Neural progenitor cell (in vitro differentiated cells): ENCODE measurements at regions not wholly inside any gene's neighbourhood (a gene's known extent, or its start where the extent isn't known, plus 50 kb on each side); places are given as distances from the start of the nearest gene placed in this dataset.

ENCODE experiments used
- DNase-seq: peaks from one replicate; pipeline ENCODE4 v3.0.0-alpha.2; 2016; ENCODE audit warnings: low spot score
- H2AFZ ChIP-seq: fragments of 200-600 bp; sonication (generic); replicated peaks from 2 replicates; pipeline ENCODE4 v1.6.1; 2016; ENCODE audit warnings: antibody characterized with exemption
- H3F3A ChIP-seq: fragments of 200-600 bp; sonication (generic); 2 replicates; pipeline ENCODE4 v1.6.1; 2016; ENCODE audit warnings: antibody characterized with exemption, low read depth
- H3K27ac ChIP-seq: fragments of 200-600 bp; sonication (generic); 2 replicates; pipeline ENCODE4 v1.5.1; 2016; ENCODE audit warnings: mild to moderate bottlenecking
- H3K27me3 ChIP-seq: fragments of 200-600 bp; sonication (generic); 2 replicates; pipeline ENCODE4 v1.6.1; 2016; ENCODE audit warnings: mild to moderate bottlenecking, moderate library complexity
- H3K36me3 ChIP-seq: fragments of 200-600 bp; sonication (generic); 2 replicates; pipeline ENCODE4 v1.5.1; 2016
- H3K4me1 ChIP-seq: fragments of 200-600 bp; sonication (generic); 2 replicates; pipeline ENCODE4 v1.6.1; 2016; ENCODE audit warnings: mixed run types
- H3K4me2 ChIP-seq: fragments of 200-600 bp; sonication (generic); 2 replicates; pipeline ENCODE4 v1.6.1; 2016
- H3K4me3 ChIP-seq: fragments of 200-600 bp; sonication (generic); 2 replicates; pipeline ENCODE4 v1.5.1; 2016
- H3K79me2 ChIP-seq: fragments of 200-600 bp; sonication (generic); 2 replicates; pipeline ENCODE4 v1.6.1; 2016; ENCODE audit warnings: low read depth
- H3K9ac ChIP-seq: fragments of 200-600 bp; sonication (generic); 2 replicates; pipeline ENCODE4 v1.6.1; 2016
- H3K9me3 ChIP-seq: fragments of 200-600 bp; sonication (generic); 2 replicates; pipeline ENCODE4 v1.5.1; 2016; ENCODE audit warnings: low read depth
- H4K20me1 ChIP-seq: fragments of 200-600 bp; sonication (generic); 2 replicates; pipeline ENCODE4 v1.6.1; 2016; ENCODE audit warnings: low read depth
- H3K27ac Mint-ChIP-seq: 3 replicates; pipeline ENCODE4 v1.8.0; 2021; ENCODE audit warnings: mixed read lengths
- H3K27me3 Mint-ChIP-seq: 2 replicates; pipeline ENCODE4 v1.8.0; 2022; ENCODE audit warnings: low read depth, mild to moderate bottlenecking, inconsistent platforms, moderate library complexity, mixed read lengths; ENCODE audit not compliant: insufficient read depth
- H3K36me3 Mint-ChIP-seq: 3 replicates; pipeline ENCODE4 v1.8.0; 2021; ENCODE audit warnings: mixed read lengths
- H3K4me1 Mint-ChIP-seq: 3 replicates; pipeline ENCODE4 v1.8.0; 2021; ENCODE audit warnings: mixed read lengths
- H3K4me3 Mint-ChIP-seq: 3 replicates; pipeline ENCODE4 v1.8.0; 2021; ENCODE audit warnings: mild to moderate bottlenecking, moderate library complexity, mixed read lengths
- H3K9me3 Mint-ChIP-seq: 3 replicates; pipeline ENCODE4 v1.8.0; 2020; ENCODE audit warnings: mixed read lengths
- CTCF ChIP-seq: fragments of 200-600 bp; sonication (generic); IDR thresholded peaks from 2 replicates; pipeline ENCODE4 v1.5.1; 2017; ENCODE audit warnings: antibody characterized with exemption, mild to moderate bottlenecking
- EZH2 ChIP-seq: fragments of 200-600 bp; sonication (generic); IDR thresholded peaks from 2 replicates; pipeline ENCODE4 v1.6.1; 2017; ENCODE audit warnings: antibody characterized with exemption, mild to moderate bottlenecking, moderate library complexity
- EZH2phosphoT487 ChIP-seq: fragments of 200-600 bp; sonication (generic); IDR thresholded peaks from 2 replicates; pipeline ENCODE4 v1.6.1; 2017; ENCODE audit warnings: antibody characterized with exemption

GRCh38 chr15:39132070-39132469 lies 448.8 kb upstream of the THBS1 start:
- Histone ChIP-seq H4K20me1 (no peaks in the 10 kb centered on the region), H3K36me3 (no peaks in the 10 kb centered on the region), H3K27ac (no peak overlapping the region), H3F3A (no peaks in the 10 kb centered on the region), H3K4me2 (no peak overlapping the region), H3K4me3 (no peak overlapping the region), H3K27me3 (no peaks in the 10 kb centered on the region), H3K79me2 (no peaks in the 10 kb centered on the region), H3K9ac (no peak overlapping the region), H3K4me1 (peaks cover 7% of the 10 kb centered on the region), H3K9me3 (no peaks in the 10 kb centered on the region), H2AFZ (no peak overlapping the region)
- H3K27me3 Mint-ChIP-seq: peaks cover 3% of the 10 kb centered on the region
- no peak for TF ChIP-seq EZH2
- no peak for TF ChIP-seq CTCF
- no peak for TF ChIP-seq EZH2phosphoT487
- no peak overlapping the region for H3K4me3 Mint-ChIP-seq
- peaks cover 10% of the 10 kb centered on the region for H3K4me1 Mint-ChIP-seq
- no peak for DNase-seq
- H3K36me3 Mint-ChIP-seq: no peaks in the 10 kb centered on the region
- H3K27ac Mint-ChIP-seq: no peak overlapping the region
- H3K9me3 Mint-ChIP-seq: peaks cover 2% of the 10 kb centered on the region

GRCh38 chr15:39132954-39133600 lies 447.8 kb upstream of the THBS1 start:
- no peaks in the 10 kb centered on the region for H3K36me3 Mint-ChIP-seq
- no peaks in the 10 kb centered on the region for H3K79me2 ChIP-seq
- H3K4me3 Mint-ChIP-seq: no peak overlapping the region
- H3K27me3 Mint-ChIP-seq: peaks cover 3% of the 10 kb centered on the region
- H3K27ac Mint-ChIP-seq: no peak overlapping the region
- no peaks in the 10 kb centered on the region for H4K20me1 ChIP-seq
- H3K4me1 Mint-ChIP-seq: peaks cover 4% of the 10 kb centered on the region
- H3K27ac ChIP-seq: no peak overlapping the region
- H3F3A ChIP-seq: no peaks in the 10 kb centered on the region
- no peak for DNase-seq
- peaks cover 2% of the 10 kb centered on the region for H3K9me3 Mint-ChIP-seq
- H3K4me3 ChIP-seq: no peak overlapping the region
- no peak overlapping the region for H3K9ac ChIP-seq
- no peak overlapping the region for H3K4me2 ChIP-seq
- no peak for TF ChIP-seq CTCF
- TF ChIP-seq EZH2: no peak
- no peak for TF ChIP-seq EZH2phosphoT487
- peaks cover 3% of the 10 kb centered on the region for H3K4me1 ChIP-seq
- no peaks in the 10 kb centered on the region for H3K9me3 ChIP-seq
- H3K27me3 ChIP-seq: no peaks in the 10 kb centered on the region
- H2AFZ ChIP-seq: no peak overlapping the region
- no peaks in the 10 kb centered on the region for H3K36me3 ChIP-seq

- H3K4me1 Mint-ChIP-seq: no peaks in the 10 kb centered on the region
- Histone ChIP-seq H3K9me3 (no peaks in the 10 kb centered on the region), H3K9ac (no peak overlapping the region), H3K4me3 (no peak overlapping the region), H3F3A (no peaks in the 10 kb centered on the region), H2AFZ (no peak overlapping the region), H3K27me3 (no peaks in the 10 kb centered on the region), H3K4me1 (no peaks in the 10 kb centered on the region), H3K27ac (no peak overlapping the region), H4K20me1 (no peaks in the 10 kb centered on the region), H3K36me3 (no peaks in the 10 kb centered on the region), H3K4me2 (no peak overlapping the region), H3K79me2 (no peaks in the 10 kb centered on the region)
- H3K4me3 Mint-ChIP-seq: no peak overlapping the region
- H3K27ac Mint-ChIP-seq: no peak overlapping the region
- H3K36me3 Mint-ChIP-seq: no peaks in the 10 kb centered on the region
- no peaks in the 10 kb centered on the region for H3K27me3 Mint-ChIP-seq
- no peak for DNase-seq
- peaks cover 2% of the 10 kb centered on the region for H3K9me3 Mint-ChIP-seq
- no peak for TF ChIP-seq CTCF
- no peak for TF ChIP-seq EZH2phosphoT487
- no peak for TF ChIP-seq EZH2
Measured at GRCh38 chr15:39134282-39134681, 446.6 kb upstream of the THBS1 start.
